ENCODE measurements at regions not wholly inside any gene's neighbourhood (a gene's known extent, or its start where the extent isn't known, plus 50 kb on each side); places are given as distances from the start of the nearest gene placed in this dataset.

GRCh38 chr11:64500176-64501013 is 55.3 kb upstream of the SLC22A11 start (continued):
- TF ChIP-seq CHD7 (IDR thresholded peaks at IDR 0.05; ENCODE audit: low read depth, low read length): no peak
- no peak for TF ChIP-seq GATAD2B (IDR thresholded peaks at IDR 0.05; ENCODE audit: borderline replicate concordance)
- TF ChIP-seq EP400 (IDR thresholded peaks at IDR 0.05): peak; percentile 53
- TF ChIP-seq EP300 (IDR thresholded peaks at IDR 0.05; ENCODE audit: low read length): peak; percentile 6; the same call in 1 of the 2 replicates
- TF ChIP-seq CUX1 (CRISPR knock-in tag; IDR thresholded peaks at IDR 0.05): 0 out of 2 replicates have a peak, but pooled peaks have one; percentile 48

All from K562 (cell line).